Type B pancreatic cell (in vitro differentiated cells): ENCODE measurements at regions not wholly inside any gene's neighbourhood (a gene's known extent, or its start where the extent isn't known, plus 50 kb on each side); places are given as distances from the start of the nearest gene placed in this dataset.

ENCODE experiments used
- DNase-seq: peaks from one replicate; pipeline ENCODE4 v3.0.0; 2021; ENCODE audit warnings: mixed read lengths; ENCODE audit not compliant: unreplicated experiment; ENCODE audit errors: extremely low spot score
- H3K27ac Mint-ChIP-seq: 2 replicates; pipeline ENCODE4 v1.8.0; 2021; ENCODE audit warnings: mild to moderate bottlenecking, mixed read lengths
- H3K27me3 Mint-ChIP-seq: 2 replicates; pipeline ENCODE4 v1.8.0; 2021; ENCODE audit warnings: mixed read lengths
- H3K36me3 Mint-ChIP-seq: 2 replicates; pipeline ENCODE4 v1.8.0; 2021; ENCODE audit warnings: mixed read lengths
- H3K4me1 Mint-ChIP-seq: one replicate; pipeline ENCODE4 v1.8.0; 2021; ENCODE audit warnings: mixed read lengths; ENCODE audit not compliant: unreplicated experiment
- H3K4me3 Mint-ChIP-seq: 2 replicates; pipeline ENCODE4 v1.8.0; 2021; ENCODE audit warnings: mild to moderate bottlenecking, mixed read lengths
- H3K9me3 Mint-ChIP-seq: 2 replicates; pipeline ENCODE4 v1.8.0; 2021; ENCODE audit warnings: mixed read lengths
- TF ChIP-seq, protein P1 (sequence below): fragments of 200-600 bp; sonication (generic); conservative IDR thresholded peaks from 2 replicates; pipeline ENCODE4 v1.5.0; 2021; ENCODE audit warnings: antibody characterized with exemption, mild to moderate bottlenecking

DNA sequence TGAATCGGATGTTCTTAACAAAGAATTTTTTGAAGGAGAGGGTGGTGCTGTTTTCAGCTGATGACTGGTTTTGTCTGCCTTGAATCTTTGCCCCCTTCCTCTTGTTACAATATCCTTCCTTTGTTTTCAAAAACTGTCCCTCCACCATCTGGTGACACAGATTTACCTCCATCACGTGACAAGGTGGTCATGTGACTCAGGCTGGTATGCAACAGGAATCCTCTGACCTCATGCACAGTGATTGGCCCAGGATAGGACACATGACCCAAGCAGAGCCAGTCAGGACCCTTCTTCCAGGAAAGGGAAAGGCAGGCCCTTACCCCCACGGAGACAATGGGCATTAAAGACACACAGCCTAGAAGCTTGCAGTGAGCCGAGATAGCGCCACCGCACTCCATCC is 84.7 kb upstream of the MC3R start:
- no peaks in the 10 kb centered on the region for H3K36me3 Mint-ChIP-seq
- TF ChIP-seq, protein P1, sequence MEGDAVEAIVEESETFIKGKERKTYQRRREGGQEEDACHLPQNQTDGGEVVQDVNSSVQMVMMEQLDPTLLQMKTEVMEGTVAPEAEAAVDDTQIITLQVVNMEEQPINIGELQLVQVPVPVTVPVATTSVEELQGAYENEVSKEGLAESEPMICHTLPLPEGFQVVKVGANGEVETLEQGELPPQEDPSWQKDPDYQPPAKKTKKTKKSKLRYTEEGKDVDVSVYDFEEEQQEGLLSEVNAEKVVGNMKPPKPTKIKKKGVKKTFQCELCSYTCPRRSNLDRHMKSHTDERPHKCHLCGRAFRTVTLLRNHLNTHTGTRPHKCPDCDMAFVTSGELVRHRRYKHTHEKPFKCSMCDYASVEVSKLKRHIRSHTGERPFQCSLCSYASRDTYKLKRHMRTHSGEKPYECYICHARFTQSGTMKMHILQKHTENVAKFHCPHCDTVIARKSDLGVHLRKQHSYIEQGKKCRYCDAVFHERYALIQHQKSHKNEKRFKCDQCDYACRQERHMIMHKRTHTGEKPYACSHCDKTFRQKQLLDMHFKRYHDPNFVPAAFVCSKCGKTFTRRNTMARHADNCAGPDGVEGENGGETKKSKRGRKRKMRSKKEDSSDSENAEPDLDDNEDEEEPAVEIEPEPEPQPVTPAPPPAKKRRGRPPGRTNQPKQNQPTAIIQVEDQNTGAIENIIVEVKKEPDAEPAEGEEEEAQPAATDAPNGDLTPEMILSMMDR = no peak
- peaks cover 5% of the 10 kb centered on the region for H3K9me3 Mint-ChIP-seq

DNA sequence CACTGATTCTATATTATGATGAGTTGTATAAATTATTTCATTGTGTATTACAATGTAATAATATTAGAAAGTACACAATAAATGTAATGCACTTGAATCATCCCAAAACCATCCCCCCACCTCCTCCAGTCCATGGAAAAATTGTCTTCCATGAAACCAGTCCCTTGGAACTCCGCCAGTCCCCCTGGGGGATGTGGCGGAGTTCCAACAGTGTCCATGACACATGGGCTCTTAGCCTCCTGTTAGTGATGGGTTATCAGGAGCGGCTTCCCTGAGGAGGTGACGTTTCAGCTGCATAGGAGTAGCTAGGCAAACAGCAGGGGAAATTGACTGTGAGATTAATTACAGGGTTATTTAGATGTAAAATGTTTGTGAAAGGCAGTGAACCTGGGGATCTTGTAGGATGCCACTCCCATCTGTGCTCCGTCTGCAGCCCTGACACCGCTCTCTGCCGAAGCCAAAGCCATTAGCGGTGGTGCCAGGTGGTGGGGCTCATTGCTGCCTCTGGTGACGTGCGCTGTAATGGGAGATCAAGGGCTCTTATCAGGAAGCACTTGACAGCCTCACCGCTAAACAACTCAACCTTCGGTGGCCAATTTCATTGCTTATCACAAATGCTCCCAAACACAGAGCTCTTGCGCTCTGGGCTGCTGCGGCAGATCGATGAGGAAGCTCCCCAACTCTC is 81.6 kb upstream of the MC3R start:
- no peak overlapping the region for H3K4me3 Mint-ChIP-seq
- TF ChIP-seq, protein P1 = no peak
- no peaks in the 10 kb centered on the region for H3K27me3 Mint-ChIP-seq
- no peak overlapping the region for H3K27ac Mint-ChIP-seq
- peaks cover 5% of the 10 kb centered on the region for H3K9me3 Mint-ChIP-seq
- H3K36me3 Mint-ChIP-seq = no peaks in the 10 kb centered on the region
- DNase-seq = no peak
- no peaks in the 10 kb centered on the region for H3K4me1 Mint-ChIP-seq

More for the DNA sequence above, 84.7 kb upstream of the MC3R start:
- H3K4me3 Mint-ChIP-seq = no peak overlapping the region
- no peaks in the 10 kb centered on the region for H3K4me1 Mint-ChIP-seq
- DNase-seq = no peak
- H3K27ac Mint-ChIP-seq = no peak overlapping the region
- H3K27me3 Mint-ChIP-seq = no peaks in the 10 kb centered on the region

DNA sequence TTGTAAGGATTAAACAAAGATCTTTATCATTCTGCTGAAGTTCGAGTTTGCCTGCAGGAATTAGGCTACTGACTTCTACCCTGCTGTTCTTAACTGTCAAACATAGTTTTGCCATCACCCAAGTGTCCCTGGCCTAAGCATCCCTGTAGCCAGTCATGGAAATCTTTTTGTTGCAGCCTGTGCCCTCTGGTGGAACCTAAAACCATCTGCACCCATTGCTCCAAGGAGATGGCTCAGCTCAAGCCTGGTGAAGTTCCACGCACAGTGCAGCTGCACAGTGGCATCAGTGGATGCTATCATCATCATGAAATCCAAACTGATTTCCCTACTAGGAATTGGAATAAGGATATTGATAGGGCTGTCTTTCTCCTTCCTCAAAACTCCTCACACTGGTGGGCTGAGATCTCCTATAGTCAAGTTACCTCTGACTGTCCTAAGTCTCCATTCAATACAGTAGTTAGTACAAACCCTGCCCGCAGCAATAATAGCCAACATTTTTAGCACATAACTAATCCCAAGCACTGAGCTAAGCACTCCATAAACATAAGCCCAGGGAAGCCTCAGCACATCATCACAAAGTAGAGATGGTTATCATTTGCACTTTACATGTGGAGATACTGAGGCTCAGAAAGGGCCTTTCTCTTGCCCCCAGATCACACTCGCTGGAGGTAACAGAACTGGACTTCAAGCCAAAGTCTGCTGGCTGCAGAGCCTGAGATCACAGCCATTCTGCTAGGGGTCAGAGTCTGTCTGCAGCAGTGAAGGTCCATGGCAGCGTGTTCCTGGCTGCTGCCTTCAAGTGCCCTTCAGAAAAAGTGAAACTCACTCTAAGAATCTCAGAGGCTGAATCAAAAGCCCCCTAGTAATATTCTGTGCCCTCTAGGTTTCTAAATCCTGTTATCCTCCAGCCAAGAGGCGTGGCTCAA is 77.2 kb upstream of the MC3R start:
- Mint-ChIP-seq H3K36me3 (no peaks in the 10 kb centered on the region), H3K27me3 (no peaks in the 10 kb centered on the region), H3K4me3 (no peak overlapping the region), H3K9me3 (peaks cover 5% of the 10 kb centered on the region), H3K4me1 (no peaks in the 10 kb centered on the region), H3K27ac (no peak overlapping the region)
- DNase-seq = no peak
- TF ChIP-seq, protein P1 = peak; percentile 31

DNA sequence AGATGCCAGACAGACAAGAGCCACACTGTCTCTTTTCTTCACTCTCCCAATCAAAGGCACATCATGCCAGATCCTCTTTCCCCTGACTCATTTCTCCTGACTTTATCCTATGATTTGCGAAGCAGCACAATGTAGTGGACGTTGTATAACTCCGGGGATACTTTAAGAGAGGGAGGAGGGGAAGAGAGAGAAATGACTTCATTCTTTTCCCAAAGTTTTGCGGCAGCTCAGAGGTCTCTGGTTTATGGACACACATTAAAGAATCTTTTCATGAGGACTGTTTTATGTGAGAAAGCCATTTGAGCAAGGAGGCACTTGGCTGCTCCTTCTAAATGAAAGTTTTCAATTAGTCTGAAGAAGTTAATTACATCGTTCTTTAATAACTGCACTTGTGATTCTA is 75.1 kb upstream of the MC3R start:
- no peaks in the 10 kb centered on the region for H3K36me3 Mint-ChIP-seq
- H3K9me3 Mint-ChIP-seq = no peaks in the 10 kb centered on the region
- H3K27me3 Mint-ChIP-seq = no peaks in the 10 kb centered on the region
- no peaks in the 10 kb centered on the region for H3K4me1 Mint-ChIP-seq
- no peak for DNase-seq
- no peak overlapping the region for H3K27ac Mint-ChIP-seq
- TF ChIP-seq, protein P1 = no peak
- H3K4me3 Mint-ChIP-seq = no peak overlapping the region

DNA sequence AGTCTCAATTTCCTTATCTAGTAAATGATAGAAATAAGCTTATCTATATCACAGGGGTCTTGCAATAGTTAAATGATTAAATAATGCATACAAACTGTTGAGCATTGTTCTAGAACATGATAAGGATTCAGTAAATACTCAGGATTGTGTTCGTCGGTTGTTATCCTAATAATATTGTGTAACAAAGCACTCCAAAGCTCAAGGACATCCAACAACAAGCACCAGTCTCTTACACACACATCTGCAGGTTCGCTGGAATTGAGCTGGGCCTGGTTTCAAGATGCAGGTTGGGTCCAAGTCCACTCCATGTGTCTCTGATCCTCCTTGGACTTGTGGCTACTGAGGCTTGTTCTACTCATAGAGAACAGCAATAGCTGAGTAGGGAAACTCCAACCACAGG is 74.1 kb upstream of the MC3R start:
- no peaks in the 10 kb centered on the region for H3K36me3 Mint-ChIP-seq
- no peaks in the 10 kb centered on the region for H3K4me1 Mint-ChIP-seq
- H3K9me3 Mint-ChIP-seq = no peaks in the 10 kb centered on the region
- H3K27me3 Mint-ChIP-seq = no peaks in the 10 kb centered on the region
- no peak for DNase-seq
- H3K27ac Mint-ChIP-seq = no peak overlapping the region
- TF ChIP-seq, protein P1 = no peak
- H3K4me3 Mint-ChIP-seq = no peak overlapping the region
